ENCODE measurements at regions not wholly inside any gene's neighbourhood (a gene's known extent, or its start where the extent isn't known, plus 50 kb on each side); places are given as distances from the start of the nearest gene placed in this dataset.

DNA sequence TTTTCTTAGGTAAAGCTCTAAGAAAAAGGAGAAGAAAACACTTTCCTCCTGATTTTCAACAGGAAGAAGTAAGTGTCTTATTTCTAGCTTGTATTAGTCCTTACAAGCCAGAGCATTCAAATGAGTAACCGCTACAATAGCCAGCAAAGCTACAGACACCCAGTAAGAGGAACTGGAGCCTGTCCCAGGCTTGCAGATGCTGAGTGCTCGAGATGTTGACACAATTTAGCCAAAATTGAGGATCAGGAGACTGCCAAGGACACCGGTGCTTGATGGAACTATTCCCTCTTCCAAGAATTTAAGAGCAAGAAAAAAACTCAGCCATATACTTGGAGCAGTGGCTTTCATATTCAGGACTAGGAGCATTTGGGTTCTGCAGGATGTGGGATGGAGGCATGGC is 149.3 kb upstream of the DPP6 start:
- in situ Hi-C loops (cut with HindIII; ENCODE audit: low sequenced_read_pairs): no loop called here
- H3K4me3 ChIP-seq (ENCODE audit: low read depth, low read length): no peak overlapping the region
- TF ChIP-seq, protein P1, sequence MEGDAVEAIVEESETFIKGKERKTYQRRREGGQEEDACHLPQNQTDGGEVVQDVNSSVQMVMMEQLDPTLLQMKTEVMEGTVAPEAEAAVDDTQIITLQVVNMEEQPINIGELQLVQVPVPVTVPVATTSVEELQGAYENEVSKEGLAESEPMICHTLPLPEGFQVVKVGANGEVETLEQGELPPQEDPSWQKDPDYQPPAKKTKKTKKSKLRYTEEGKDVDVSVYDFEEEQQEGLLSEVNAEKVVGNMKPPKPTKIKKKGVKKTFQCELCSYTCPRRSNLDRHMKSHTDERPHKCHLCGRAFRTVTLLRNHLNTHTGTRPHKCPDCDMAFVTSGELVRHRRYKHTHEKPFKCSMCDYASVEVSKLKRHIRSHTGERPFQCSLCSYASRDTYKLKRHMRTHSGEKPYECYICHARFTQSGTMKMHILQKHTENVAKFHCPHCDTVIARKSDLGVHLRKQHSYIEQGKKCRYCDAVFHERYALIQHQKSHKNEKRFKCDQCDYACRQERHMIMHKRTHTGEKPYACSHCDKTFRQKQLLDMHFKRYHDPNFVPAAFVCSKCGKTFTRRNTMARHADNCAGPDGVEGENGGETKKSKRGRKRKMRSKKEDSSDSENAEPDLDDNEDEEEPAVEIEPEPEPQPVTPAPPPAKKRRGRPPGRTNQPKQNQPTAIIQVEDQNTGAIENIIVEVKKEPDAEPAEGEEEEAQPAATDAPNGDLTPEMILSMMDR (IDR thresholded peaks at IDR 0.05; ENCODE audit: low read depth, low read length): no peak
- DNase-seq (ENCODE audit: low read depth, low spot score): no peak

GRCh38 chr7:153912211-153912610 is 140.0 kb upstream of the DPP6 start:
- no peak for DNase-seq (ENCODE audit: low read depth, low spot score)
- TF ChIP-seq, protein P1 (IDR thresholded peaks at IDR 0.05; ENCODE audit: low read depth, low read length): no peak
- H3K4me3 ChIP-seq (ENCODE audit: low read depth, low read length): no peak overlapping the region
- in situ Hi-C loops (cut with HindIII; ENCODE audit: low sequenced_read_pairs): no loop called here

DNA sequence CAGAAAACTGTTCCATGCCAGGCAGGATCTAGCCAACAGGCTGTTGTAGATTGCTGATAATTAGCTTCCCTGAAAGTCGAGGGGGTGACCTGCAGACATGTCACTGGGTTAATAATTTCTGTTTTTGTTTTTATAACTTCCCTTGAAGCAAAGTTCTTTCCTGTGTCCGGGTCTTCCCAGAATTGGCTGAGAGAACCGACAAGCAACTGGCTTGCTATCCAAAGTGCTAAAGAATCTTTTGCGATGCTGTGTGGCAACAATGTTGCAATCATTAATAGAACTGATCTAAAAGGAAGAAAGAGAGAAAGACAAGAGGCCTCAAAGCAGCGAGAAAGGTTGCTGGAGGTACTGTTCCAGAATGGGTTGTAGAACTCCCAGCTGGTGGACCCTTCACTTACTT is 132.1 kb upstream of the DPP6 start:
- in situ Hi-C loops (cut with HindIII; ENCODE audit: low sequenced_read_pairs): no loop called here
- H3K4me3 ChIP-seq (ENCODE audit: low read depth, low read length): no peak overlapping the region

DNA sequence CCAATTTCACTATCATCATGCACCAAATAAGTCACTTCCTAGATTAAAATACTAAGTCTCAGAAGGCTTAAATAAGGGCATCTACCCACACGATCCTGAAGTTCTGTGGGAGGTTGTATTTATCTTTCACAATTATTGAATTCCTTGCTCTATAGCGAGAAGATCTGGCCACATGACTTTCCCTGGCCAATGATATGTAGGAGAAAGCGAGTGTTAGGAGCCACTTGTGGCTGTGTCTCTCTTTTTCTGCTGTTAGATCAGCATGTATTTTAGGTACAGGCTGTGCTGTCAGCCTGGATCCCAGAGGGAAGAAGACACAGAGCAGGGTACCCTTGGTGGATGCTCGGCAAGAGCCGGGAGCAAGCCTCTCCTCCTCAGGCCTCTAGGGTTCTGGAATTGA is 131.3 kb upstream of the DPP6 start:
- no peak overlapping the region for H3K4me3 ChIP-seq (ENCODE audit: low read depth, low read length)
- DNase-seq (ENCODE audit: low read depth, low spot score): no peak
- in situ Hi-C loops (cut with HindIII; ENCODE audit: low sequenced_read_pairs): no loop called here
- TF ChIP-seq, protein P1 (IDR thresholded peaks at IDR 0.05; ENCODE audit: low read depth, low read length): no peak

More for the DNA sequence above, 132.1 kb upstream of the DPP6 start:
- DNase-seq (ENCODE audit: low read depth, low spot score): no peak
- TF ChIP-seq, protein P1 (IDR thresholded peaks at IDR 0.05; ENCODE audit: low read depth, low read length): no peak

DNA sequence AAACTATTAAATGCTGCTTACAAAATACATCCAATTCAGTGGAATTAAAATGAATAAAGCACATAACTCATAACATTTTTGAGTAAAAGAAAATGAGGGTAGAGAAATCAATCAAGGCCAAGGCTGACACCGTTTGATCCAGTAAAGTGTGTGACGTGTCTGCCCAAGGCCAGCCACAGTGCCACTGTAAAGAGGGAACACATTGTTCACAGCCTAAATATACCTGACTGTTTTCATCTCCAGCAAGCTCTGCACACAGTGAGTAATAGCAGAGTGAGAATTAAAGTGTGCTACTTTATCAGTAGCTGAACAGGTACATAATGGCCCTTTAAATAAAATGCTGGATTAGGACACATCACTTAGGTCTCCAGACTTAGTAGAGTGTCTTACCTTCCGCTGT is 130.8 kb upstream of the DPP6 start:
- in situ Hi-C loops (cut with HindIII; ENCODE audit: low sequenced_read_pairs): no loop called here
- no peak for DNase-seq (ENCODE audit: low read depth, low spot score)
- TF ChIP-seq, protein P1 (IDR thresholded peaks at IDR 0.05; ENCODE audit: low read depth, low read length): no peak
- H3K4me3 ChIP-seq (ENCODE audit: low read depth, low read length): no peak overlapping the region

DNA sequence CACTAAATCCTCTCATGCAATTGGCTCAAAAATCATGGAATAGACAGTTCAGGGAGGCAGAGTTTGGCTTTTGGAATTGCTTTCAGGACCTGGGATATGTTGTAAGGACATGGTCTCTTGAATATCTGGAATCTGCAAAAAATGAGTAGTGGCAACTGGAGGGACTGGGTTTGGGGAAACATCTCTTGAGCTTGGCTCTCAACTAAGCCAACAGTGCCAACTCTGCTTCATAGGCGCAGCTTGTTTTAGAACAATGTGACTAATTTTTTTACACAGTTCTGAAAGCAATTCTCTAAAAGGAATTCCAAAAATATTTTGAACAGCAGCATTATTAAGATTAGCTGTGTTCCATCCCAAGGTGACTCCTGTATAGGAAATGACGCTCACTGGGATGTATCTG is 121.5 kb upstream of the DPP6 start:
- no peak overlapping the region for H3K4me3 ChIP-seq (ENCODE audit: low read depth, low read length)
- TF ChIP-seq, protein P1 (IDR thresholded peaks at IDR 0.05; ENCODE audit: low read depth, low read length): no peak
- DNase-seq (ENCODE audit: low read depth, low spot score): no peak
- in situ Hi-C loops (cut with HindIII; ENCODE audit: low sequenced_read_pairs): no loop called here

DNA sequence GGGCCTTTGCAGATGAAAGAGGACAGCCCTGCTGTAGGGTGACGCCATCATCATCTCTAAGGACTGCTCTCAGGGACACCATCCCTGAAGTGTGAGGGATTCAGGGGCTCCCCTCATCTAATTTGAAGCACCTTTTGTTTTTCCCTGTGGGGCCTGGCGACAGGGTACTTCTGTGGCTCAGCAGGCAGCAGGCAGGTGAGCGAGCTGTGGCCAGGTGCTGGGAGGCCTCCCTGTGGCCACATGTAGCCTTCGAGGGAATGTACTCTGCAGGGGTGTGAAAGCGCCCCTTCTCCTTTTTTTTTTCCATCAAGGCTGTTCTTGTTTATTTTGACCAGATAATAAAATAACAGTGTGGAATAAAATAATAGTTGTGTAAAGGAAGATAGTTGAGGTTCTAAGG is 118.2 kb upstream of the DPP6 start:
- TF ChIP-seq, protein P1 (IDR thresholded peaks at IDR 0.05; ENCODE audit: low read depth, low read length): no peak
- in situ Hi-C loops (cut with HindIII; ENCODE audit: low sequenced_read_pairs): no loop called here
- H3K4me3 ChIP-seq (ENCODE audit: low read depth, low read length): no peak overlapping the region
- DNase-seq (ENCODE audit: low read depth, low spot score): no peak
